ENCODE measurements at regions not wholly inside any gene's neighbourhood (a gene's known extent, or its start where the extent isn't known, plus 50 kb on each side); places are given as distances from the start of the nearest gene placed in this dataset.

DNA sequence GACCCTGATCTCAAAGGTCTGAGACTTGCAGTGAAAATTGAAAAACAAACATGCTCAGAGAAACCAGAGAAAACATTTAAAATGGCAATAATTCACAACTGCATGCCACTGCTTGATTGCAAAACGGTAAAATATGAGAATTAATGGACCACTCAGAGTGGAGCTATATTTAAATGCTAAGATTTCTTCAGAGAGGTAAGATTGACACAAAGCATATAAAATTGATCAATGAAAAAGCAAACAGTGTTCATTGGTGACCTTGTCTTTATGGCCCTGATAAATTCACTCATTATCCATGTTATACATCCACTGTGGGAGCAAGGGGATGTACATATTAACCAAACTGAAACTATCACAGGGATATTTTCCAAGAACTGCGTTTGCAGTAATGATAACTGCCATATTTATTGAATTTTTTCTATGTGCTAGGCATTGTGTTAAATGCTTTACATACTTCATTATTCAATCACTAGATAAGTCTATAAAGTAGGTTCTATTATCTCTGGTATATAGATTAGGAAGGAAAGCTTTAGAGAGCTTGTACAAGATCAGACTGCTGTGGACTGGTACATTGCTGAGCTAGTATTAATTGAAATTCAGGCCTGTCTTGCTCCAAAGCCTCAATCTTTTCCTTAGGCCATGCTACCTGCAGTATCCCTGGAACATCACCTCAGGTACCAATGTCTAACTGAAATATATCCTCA, 113.9 kb upstream of the LMO3 start:
- no peak overlapping the region for H3K27ac ChIP-seq
- DNase-seq (ENCODE audit: low spot score in 2 of 2) = no peak
- TF ChIP-seq POLR2A (IDR thresholded peaks at IDR 0.05) (no peak), EP300 (IDR thresholded peaks at IDR 0.05) (no peak)
- TF ChIP-seq, protein P1, sequence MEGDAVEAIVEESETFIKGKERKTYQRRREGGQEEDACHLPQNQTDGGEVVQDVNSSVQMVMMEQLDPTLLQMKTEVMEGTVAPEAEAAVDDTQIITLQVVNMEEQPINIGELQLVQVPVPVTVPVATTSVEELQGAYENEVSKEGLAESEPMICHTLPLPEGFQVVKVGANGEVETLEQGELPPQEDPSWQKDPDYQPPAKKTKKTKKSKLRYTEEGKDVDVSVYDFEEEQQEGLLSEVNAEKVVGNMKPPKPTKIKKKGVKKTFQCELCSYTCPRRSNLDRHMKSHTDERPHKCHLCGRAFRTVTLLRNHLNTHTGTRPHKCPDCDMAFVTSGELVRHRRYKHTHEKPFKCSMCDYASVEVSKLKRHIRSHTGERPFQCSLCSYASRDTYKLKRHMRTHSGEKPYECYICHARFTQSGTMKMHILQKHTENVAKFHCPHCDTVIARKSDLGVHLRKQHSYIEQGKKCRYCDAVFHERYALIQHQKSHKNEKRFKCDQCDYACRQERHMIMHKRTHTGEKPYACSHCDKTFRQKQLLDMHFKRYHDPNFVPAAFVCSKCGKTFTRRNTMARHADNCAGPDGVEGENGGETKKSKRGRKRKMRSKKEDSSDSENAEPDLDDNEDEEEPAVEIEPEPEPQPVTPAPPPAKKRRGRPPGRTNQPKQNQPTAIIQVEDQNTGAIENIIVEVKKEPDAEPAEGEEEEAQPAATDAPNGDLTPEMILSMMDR (IDR thresholded peaks at IDR 0.05) = no peak
- H3K27me3 ChIP-seq = no peaks in the 10 kb centered on the region
- WGBS, 2 donors = 63 to 67% methylated on average over 2 of the region's 2 CpGs
- no peaks in the 10 kb centered on the region for H3K36me3 ChIP-seq
- no peak overlapping the region for H3K4me3 ChIP-seq
- no peaks in the 10 kb centered on the region for H3K9me3 ChIP-seq
- H3K4me1 ChIP-seq = no peaks in the 10 kb centered on the region

DNA sequence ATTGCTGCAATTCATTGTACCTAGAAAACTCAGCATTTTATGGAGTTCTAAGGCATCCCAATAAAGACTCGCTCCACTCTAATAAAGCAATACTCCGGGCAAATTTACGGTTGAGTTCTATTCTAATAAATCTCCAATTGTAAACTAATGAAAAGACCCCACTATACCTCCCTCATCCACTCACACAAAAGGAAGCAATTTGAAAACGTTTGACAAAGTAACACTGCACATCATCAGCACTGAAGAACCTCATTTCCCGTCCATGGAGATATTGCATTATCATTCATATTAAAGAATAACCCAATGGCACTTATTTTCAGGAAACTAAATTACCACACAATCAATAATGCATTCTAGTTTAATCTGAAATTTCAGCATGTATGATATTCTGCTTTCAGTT, 111.0 kb upstream of the LMO3 start:
- H3K27me3 ChIP-seq = no peaks in the 10 kb centered on the region
- WGBS, 2 donors = 70 to 71% methylated on average over 5 of the region's 5 CpGs
- H3K36me3 ChIP-seq = no peaks in the 10 kb centered on the region
- no peaks in the 10 kb centered on the region for H3K9me3 ChIP-seq
- no peak overlapping the region for H3K4me3 ChIP-seq
- TF ChIP-seq, protein P1 (IDR thresholded peaks at IDR 0.05) = no peak
- TF ChIP-seq POLR2A (IDR thresholded peaks at IDR 0.05) (no peak), EP300 (IDR thresholded peaks at IDR 0.05) (no peak)
- no peaks in the 10 kb centered on the region for H3K4me1 ChIP-seq
- H3K27ac ChIP-seq = no peak overlapping the region
- no peak for DNase-seq (ENCODE audit: low spot score in 2 of 2)

DNA sequence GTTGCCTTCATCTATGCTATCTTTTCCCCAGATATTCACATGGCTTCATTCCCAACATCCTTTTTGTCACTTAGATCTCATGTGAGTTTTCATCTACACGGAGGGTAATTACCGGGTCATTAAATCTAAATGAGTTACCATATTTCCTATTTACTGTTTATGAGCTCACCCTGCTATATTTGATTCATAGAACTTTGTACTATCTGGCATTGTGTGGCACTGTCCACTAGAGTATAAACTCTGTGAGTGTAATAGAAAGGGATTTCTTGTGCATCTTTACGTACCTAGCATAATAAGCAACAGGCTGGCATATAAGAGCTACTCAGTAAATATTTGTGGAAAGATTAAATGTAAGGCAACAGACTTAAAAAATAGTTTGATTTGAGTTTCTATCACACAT, 86.1 kb upstream of the LMO3 start:
- no peak for DNase-seq (ENCODE audit: low spot score in 2 of 2)
- TF ChIP-seq, protein P1 (IDR thresholded peaks at IDR 0.05) = no peak
- TF ChIP-seq EP300 (IDR thresholded peaks at IDR 0.05) = no peak
- TF ChIP-seq POLR2A (IDR thresholded peaks at IDR 0.05) = no peak
- Histone ChIP-seq H3K4me1 (no peaks in the 10 kb centered on the region), H3K36me3 (no peaks in the 10 kb centered on the region), H3K27me3 (no peaks in the 10 kb centered on the region), H3K4me3 (no peak overlapping the region), H3K27ac (no peak overlapping the region), H3K9me3 (peaks cover 0 to 2% (median 0%) of the 10 kb centered on the region in 4 donors)
- 90 to 91% methylated on average over 3 of the region's 3 CpGs for WGBS, 2 donors

DNA sequence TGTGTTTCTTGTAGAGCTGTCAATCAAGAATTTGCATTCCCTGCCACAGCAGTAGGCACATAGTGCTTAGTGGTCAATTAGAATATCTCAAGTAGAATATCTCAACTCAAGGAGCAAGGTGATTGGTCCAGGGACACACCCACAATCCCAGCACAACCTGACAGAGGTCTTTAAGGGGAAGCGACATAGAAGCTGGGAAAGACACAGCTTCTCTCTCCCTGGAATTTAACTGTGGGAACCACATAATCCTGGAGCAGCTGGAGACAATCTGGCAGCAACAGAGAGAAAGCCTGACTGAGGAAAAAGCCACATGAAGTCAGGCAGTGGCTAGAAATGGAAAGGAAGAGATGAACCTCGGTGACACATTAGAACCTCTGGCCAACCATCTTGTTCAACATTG, 85.7 kb upstream of the LMO3 start:
- Histone ChIP-seq H3K9me3 (peaks cover 0 to 2% (median 0%) of the 10 kb centered on the region in 4 donors), H3K4me3 (no peak overlapping the region), H3K27me3 (no peaks in the 10 kb centered on the region), H3K36me3 (no peaks in the 10 kb centered on the region), H3K27ac (no peak overlapping the region), H3K4me1 (no peaks in the 10 kb centered on the region)
- WGBS, 2 donors = 89 to 94% methylated on average over 2 of the region's 2 CpGs
- DNase-seq (ENCODE audit: low spot score in 2 of 2) = no peak
- TF ChIP-seq, protein P1 (IDR thresholded peaks at IDR 0.05) = no peak
- no peak for TF ChIP-seq POLR2A (IDR thresholded peaks at IDR 0.05)
- no peak for TF ChIP-seq EP300 (IDR thresholded peaks at IDR 0.05)

DNA sequence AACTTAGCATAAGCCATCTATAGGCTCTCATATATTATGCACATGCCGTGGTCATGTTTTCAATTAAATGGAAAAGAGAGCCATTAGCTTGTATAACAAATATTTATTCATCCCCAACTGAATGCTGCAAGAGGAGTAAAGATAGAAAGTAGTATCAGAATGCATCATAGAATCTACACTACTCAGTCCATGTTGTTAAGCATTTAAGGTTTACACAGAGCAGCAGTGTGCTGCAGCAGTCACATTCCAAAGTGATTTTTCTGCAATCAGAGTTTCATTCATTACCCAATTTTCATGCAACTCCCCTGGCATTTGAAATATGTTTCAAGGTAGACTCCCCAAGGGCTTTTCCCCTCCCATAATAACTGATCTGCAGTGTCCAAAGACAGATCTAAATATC, 82.2 kb upstream of the LMO3 start:
- TF ChIP-seq, protein P1 (IDR thresholded peaks at IDR 0.05) = no peak
- TF ChIP-seq EP300 (IDR thresholded peaks at IDR 0.05) (no peak), POLR2A (IDR thresholded peaks at IDR 0.05) (no peak)
- Histone ChIP-seq H3K9me3 (peaks cover 0 to 2% (median 0%) of the 10 kb centered on the region in 4 donors), H3K36me3 (no peaks in the 10 kb centered on the region), H3K27ac (no peak overlapping the region), H3K27me3 (no peaks in the 10 kb centered on the region), H3K4me1 (no peaks in the 10 kb centered on the region), H3K4me3 (no peak overlapping the region)
- 59 to 63% methylated on average over 1 of the region's 1 CpG for WGBS, 2 donors
- no peak for DNase-seq (ENCODE audit: low spot score in 2 of 2)
